NB4 (cell line): ENCODE measurements at regions not wholly inside any gene's neighbourhood (a gene's known extent, or its start where the extent isn't known, plus 50 kb on each side); places are given as distances from the start of the nearest gene placed in this dataset.

ENCODE experiments used
- POLR2A ChIP-seq: IDR thresholded peaks from 2 replicates; pipeline ENCODE4 v1.6.1; 2011; ENCODE audit warnings: mild to moderate bottlenecking; ENCODE audit not compliant: insufficient read length; ENCODE audit errors: extremely low read depth
- TF ChIP-seq, protein P1 (sequence below): IDR thresholded peaks from one replicate; pipeline ENCODE4 v1.5.1; 2012; ENCODE audit warnings: low read depth, low read length

DNA sequence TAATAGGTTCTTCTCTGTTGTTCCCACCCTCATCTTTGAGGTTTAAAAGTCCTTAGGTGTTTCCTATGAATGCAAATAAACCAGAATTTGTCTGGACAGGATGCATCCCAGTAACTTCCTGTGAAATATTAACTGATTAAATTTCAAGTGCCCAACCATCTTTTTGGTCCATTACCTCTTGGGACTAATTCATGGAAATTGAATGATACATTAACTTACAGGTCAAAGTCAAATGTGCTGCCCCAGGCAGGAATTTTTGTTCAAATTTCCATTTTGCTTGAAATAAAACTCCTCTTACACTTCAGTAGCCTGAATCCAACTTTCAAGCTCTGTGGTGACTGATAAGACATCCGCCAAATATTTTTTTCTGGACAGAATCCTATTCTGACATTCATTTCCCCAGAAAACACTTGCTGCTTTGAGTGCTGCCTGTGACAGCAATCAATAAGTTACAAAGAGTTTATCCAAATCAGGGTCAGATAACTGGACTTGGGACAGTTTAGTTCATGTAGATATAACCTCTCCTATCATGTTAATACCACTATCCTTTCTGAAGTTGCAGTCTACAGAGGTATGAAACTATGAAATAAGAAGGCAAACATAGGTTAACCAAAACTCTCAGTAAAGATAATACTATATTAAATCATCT, 383.5 kb downstream of the POM121L12 start:
- TF ChIP-seq, protein P1, sequence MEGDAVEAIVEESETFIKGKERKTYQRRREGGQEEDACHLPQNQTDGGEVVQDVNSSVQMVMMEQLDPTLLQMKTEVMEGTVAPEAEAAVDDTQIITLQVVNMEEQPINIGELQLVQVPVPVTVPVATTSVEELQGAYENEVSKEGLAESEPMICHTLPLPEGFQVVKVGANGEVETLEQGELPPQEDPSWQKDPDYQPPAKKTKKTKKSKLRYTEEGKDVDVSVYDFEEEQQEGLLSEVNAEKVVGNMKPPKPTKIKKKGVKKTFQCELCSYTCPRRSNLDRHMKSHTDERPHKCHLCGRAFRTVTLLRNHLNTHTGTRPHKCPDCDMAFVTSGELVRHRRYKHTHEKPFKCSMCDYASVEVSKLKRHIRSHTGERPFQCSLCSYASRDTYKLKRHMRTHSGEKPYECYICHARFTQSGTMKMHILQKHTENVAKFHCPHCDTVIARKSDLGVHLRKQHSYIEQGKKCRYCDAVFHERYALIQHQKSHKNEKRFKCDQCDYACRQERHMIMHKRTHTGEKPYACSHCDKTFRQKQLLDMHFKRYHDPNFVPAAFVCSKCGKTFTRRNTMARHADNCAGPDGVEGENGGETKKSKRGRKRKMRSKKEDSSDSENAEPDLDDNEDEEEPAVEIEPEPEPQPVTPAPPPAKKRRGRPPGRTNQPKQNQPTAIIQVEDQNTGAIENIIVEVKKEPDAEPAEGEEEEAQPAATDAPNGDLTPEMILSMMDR = no peak
- TF ChIP-seq POLR2A = no peak
